GM12892 (cell line): ENCODE measurements at regions not wholly inside any gene's neighbourhood (a gene's known extent, or its start where the extent isn't known, plus 50 kb on each side); places are given as distances from the start of the nearest gene placed in this dataset.

Source experiments
- POLR2A ChIP-seq: IDR thresholded peaks from 2 replicates; pipeline ENCODE4 v1.6.1; 2011; ENCODE audit warnings: low read depth, low read length, control low read depth
- POLR2AphosphoS5 ChIP-seq: IDR thresholded peaks from 2 replicates; pipeline ENCODE4 v1.6.1; 2011; ENCODE audit warnings: low read depth, low read length, control low read depth
- TAF1 ChIP-seq: IDR thresholded peaks from 2 replicates; pipeline ENCODE4 v1.6.1; 2011; ENCODE audit warnings: low read depth, mild to moderate bottlenecking, control low read depth, low read length, borderline replicate concordance

- TF ChIP-seq POLR2A (no peak), TAF1 (no peak), POLR2AphosphoS5 (no peak)
These were observed 136.2 kb downstream of the WDR11 start for GRCh38 chr10:120987359-120987758.
